NCI-H524 (cell line): ENCODE measurements at regions not wholly inside any gene's neighbourhood (a gene's known extent, or its start where the extent isn't known, plus 50 kb on each side); places are given as distances from the start of the nearest gene placed in this dataset.
"Not testable (repeated sequence)": the region's sequence is repeated elsewhere in the genome, so short reads cannot be mapped to it uniquely, and the experiment has no call there.

Source experiments
- DNase-seq, 2 experiments: peaks; one replicate each; lab custom pipeline; 2025; lab: John Stamatoyannopoulos, UW

DNA sequence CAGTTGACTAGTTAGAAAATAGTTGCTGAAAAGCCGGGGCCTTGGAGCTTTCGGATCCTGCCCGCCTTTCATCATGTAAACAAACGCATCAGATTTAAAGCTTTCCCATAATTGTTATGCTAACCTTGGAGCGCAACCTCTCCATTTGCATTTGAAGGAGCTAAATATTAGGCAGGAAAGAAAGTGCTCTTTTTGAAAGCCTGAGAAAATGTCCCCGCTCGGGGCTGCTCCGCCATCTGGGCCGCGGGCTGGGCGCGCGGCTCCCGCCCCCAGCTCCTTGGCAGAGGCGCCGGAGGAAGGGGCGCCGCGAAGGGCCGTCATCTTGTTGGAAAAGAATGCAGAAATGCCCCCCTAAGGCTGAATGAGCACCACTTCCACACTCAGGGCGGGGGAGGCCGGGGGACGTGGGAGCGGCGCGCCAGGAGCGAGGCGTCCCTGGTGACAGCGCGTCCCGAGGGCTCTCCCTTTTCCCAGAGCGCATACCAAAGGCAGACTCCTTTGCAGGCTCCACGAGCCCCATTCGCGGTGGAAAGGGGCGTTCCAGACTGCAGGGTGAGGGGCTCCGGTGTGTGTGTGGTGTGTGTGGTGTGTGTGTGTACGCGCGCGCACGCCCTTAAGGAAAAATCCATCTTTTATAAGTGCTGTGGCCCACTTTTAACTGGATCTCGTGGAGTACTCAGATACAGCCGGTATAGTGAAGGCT, 145.6 kb upstream of the ID4 start:
- DNase-seq = peak; percentile 26 to 42

DNA sequence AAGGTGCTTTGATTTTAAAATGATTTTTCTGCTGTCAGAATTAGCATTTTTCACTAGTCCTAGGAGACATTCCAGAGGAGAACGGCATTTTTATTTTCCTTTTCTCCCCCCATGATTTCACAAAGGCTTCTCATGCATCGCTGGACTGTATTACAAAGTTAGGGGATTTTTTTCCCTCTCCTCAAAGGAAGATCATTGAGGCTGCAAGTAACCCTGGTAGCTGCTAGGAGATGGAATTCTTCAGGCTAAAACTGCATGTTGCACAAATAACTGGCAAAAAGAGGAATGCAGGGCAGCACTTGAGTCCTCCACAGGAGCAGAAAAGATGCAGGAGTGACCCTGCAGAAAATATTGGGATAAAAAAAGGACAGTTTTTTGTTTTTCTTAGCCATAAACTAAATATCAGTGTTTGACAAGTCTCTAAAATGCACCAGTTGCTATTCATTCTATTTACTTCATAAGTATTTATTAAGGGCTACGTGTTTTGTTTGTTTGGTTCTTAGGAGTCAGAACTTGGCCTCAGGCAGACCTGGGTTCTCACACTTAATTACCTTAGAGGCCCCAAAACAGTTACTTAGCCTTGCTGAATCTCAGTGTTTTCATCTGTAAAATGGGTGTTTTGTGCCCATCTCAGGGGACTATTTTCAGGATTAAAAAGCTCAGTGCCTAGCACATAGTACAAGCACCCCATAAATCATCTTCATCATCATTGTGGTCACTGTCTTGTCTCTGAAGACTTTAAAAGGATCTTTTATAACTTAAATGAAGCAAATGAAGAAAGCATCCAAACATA, 144.5 kb upstream of the ID4 start:
- no peak for DNase-seq

DNA sequence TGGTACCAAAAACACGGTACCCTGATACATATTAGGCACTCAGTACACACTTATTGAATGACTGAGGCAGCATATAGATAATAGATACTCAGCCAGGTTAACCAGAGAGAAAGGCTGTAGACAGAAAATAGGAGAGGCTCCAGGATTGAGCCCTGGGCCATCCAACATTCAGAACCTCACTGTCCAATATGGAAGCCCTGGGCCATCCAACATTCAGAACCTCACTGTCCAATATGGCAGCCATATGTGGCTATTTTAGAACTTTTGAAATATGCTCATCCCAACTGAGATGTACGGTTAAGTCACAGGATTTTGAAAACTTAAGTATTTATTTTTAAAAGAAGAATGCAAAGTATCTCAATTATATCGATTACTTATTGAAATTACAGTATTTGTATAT, 142.5 kb upstream of the ID4 start:
- DNase-seq = no peak

DNA sequence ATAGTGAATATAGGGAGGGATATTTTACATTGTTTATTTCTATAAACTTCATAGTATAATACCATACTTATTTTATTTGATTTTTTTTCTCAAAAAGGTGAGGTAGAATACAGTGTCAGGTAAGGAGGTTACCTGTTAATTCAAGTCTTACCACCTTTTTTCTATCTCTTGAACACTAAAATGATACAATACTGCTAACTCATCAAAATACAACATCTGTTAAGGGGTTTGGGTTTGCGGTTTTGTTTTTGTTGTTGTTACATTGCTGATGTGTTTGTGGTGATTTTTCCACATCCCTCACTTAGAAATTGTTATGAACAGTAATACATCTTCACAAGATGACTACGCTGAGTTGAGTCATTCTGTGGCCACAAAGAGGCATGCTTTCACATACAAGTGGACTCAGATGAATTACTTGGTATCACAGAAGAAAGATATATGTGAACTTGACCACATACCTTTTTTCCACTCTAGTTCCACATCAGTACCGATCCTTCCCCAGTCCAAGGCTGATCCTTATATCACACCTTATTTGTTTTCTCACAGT, 139.4 kb upstream of the ID4 start:
- DNase-seq = no peak

DNA sequence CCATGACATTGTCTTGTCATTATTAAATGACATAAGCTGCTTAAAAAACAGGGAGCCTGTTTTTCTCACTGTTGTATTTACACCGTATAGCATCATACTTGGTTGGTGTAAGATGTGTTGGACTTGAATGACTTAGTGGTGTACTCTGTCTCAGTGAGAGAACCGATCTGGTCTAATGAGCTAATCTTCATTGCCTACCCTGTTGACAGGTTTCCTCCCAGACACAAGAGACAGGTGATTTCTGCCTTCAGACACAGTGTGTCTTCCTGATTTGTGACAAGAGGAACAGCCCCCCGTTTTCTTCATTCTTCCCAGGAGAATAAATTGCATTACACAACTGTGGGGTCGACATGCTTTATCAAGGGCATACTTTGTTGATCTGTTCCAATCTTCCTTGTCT, 137.2 kb upstream of the ID4 start:
- DNase-seq = no peak

DNA sequence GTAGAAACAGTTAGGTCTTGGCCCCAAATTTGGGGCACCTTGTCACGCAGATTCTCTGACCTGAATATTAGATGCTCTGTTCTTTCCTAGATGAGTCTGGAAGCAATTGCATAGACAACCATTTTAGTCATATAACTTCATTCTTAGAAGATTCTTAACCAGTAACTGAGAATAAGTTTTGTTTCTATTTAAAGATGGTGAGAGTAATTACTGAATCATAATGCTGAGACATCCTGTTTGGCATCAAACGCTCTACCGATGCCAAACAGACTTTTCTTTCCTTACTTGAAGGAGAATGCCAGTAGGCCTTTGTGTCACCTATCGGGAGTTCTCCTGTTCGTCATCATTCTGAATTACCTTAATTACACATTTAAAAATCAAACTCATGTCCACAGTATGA, 131.6 kb upstream of the ID4 start:
- DNase-seq = no peak

DNA sequence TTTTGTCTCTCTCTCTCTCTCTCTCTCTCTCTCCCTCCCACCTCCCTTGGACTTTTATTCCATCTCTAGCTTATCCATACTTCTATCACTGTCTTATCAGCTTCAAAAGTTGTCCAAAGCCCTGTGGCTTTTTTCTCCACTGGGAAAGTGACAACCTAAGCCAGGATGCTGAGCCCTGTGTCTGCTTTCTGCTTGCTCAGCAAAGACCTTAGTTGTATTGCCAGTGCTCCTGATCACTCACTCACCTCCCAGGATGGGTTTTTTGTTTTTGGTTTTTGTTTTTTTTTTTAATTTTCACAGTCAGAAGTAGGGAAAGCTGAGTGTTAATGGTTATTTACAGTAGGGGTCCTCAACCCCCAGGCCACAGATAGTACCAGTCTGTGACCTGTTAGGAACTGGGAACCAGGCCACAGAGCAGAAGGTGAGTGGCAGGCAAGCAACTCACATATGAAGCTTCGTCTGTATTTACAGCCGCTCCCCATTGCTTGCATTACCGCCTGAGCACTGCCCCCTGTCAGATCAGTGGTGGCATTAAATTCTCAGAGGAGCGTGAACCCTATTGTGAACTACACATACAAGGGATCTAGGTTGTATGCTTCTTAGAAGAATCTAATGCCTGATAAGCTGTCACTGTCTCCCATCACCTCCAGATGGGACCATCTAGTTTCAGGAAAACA, 125.0 kb upstream of the ID4 start:
- DNase-seq = no peak

DNA sequence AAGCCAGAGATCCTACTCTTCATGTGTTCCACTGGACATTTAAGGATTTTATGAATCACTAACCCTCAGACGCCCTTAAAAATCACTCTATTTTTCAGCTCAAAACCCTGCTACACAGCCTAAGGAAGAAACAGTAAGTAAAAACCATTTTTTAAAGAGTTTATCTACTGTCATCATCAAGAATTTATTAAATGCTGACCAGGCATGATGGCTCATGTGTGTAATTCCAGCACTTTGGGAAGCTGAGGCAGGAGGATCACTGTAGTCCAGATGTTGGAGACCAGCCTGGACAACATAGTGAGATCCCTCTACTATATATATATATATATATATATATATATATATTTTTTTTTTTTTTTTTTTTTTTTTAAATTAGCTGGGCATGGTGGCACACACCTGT, 124.2 kb upstream of the ID4 start:
- no peak for DNase-seq

DNA sequence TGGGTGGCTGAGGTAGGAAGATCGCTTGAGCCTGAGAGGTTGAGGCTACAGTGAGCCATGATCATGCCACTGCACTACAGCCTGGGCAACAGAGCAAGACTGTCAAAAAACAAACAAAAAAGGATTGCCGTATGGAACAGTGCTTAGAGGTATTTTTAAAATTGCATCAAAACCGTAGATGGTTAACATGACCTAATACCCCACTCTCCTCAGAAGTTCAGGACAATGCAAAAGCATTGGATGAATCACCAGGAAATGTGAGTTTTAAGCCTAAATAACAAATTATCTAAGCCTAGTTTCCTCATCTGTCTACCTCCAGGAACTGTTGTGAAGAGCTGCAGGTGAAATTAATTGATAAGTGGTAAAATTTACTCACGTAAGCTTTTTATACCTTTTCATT, 123.8 kb upstream of the ID4 start:
- no peak for DNase-seq

DNA sequence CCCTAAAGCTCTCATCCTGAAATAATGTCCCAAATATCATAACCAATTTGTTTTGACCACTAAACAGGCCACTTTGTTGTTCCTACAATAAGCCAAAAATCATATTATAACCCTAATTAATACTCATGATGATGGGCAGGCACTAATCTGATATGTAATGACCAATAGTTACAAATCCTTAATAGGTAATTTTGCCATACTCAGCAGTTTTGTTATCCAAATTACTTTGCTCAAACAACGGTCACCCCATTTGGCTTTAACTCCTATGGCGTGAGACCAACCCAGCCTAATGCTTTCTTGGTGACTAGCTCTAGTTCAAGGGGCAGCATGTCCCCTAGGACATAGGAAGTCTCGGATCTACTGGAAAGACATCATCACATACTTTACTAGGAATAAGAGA, 123.2 kb upstream of the ID4 start:
- DNase-seq = no peak

DNA sequence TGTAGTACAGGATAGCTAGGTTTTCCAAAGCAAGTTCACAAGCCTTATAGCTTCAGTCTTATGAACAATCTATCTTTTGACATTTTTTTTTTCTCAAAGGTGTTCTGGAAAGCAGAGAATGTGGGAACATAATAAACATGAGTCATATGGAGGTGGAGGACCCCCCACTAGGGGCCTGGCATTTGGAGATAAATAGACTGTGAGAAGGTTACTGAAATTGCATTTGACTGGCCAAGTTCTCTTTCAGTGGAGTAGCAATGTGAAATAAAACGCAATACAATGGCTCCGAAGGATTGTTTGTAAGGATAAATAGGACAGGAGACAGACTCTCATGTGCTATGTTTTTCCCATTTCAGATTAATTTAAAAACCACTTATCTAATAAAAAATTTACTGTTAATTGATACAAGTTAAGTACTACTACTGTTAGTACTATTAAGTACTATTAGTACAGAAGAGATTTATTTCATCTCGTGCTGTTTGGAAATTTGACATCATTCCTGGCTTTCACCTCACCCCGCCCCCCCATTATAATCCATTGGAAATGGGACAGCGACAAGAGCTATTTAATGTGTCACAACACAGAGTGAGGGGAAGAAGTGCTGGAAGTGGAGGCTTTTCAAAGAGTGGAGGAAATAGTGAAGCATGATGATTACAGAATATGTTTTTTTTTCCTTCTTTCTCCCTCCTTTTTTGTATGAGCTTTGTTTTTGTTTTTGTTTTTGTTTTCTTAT, 122.6 kb upstream of the ID4 start:
- DNase-seq = no peak

DNA sequence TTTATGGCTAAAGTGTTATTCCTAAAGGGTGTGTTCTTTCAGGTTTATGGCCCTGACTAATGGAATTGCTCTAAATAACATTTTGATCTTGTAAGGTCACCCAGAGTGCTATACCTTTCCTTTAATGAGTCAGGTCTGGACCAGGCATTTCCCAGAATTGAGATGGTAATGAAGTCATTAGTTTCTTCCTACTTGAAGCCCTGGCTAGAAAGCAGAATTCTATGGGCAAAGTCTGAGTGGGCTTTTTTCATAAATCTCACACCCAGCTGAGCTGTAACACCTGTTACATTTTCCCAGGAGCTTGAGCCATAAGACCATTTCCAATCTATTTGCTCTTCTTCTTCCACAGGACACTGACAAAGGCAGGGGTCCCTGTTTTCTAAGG, 122.0 kb upstream of the ID4 start:
- peak in 1 of 2 experiments; percentile 50 for DNase-seq

DNA sequence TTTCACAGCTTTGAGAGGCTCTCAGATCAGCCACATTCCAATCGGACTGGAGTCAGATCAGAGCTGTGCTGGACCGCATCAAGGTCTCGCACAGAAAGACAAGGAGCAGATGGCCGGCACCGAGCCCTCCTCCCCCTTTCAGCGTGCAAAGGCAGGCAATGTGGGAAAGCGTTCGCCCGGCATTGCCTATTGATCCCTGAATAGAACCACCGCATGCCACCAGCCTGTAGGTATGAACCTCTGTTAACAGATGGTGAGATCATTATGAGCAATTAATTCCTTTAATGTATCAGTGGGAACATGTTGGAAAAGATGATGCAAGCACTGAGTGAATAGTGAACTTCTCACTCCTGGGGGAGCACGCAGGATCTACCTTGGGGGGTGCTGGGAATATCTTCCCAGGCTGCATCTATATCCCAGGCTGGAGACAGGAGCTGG, 117.5 kb upstream of the ID4 start:
- peak; percentile 92 to 93 for DNase-seq

DNA sequence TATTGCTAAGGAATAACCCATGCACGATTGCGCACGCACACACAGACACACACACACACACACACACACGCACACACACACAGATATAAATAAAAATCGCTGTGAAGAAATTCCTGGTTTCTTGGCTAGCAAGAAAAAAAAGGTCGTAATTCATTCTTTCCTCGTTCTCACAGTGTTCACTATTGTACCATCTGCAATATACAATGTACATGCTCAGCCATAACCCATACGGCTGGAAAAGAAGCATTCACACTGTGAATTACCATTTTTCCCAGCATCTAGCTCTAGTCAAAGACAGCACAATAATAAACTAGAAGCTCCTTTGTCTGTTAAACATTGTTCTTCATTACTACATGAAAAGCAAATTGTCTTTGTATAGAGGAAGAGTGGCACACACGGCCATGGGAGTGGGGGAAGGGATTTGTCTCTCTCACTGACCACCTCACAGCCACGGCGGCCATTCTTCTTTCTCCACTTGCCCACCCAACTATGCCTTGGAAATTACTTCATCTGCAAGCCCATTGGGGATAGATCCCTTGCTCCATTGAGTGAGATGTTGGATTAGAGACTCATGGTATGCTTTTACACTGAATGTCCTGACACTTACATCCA, 115.3 kb upstream of the ID4 start:
- no peak for DNase-seq

DNA sequence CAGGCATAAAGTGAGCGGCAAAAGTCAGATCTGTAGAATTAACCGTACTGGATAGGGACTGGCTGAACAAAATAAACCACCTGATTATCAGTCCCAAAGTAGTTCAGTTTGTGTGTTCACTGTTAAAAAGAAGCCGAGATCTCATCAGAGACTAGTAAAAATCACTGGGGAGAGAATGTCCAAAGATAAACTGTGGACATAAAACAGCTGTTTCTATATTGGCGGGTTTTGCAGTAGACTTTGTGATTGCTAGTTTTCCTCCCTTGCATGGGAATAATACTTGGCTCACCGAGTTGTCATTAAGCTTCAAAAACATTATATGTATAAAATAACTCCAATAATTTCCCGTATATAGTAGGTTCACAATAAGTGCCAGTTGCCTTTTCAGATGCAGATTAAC, 114.2 kb upstream of the ID4 start:
- DNase-seq = no peak

DNA sequence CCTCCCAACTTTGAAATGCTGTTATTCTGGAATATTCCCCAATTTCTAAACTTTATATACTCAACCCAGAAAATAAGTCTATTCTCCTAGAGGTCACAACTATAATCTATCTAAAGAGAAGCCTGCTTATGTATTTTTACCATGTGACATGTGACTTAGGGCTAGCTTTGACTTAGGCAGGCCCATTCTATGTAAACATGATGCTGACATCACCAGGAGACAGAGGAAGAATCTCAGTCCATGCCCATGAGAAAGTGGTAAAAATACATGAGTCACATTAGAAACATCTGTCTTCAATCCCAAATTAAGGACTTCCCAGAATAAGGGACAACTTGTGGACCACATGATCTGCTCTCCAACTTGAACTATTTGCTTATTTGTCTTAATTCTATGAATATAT, 113.6 kb upstream of the ID4 start:
- DNase-seq = no peak

DNA sequence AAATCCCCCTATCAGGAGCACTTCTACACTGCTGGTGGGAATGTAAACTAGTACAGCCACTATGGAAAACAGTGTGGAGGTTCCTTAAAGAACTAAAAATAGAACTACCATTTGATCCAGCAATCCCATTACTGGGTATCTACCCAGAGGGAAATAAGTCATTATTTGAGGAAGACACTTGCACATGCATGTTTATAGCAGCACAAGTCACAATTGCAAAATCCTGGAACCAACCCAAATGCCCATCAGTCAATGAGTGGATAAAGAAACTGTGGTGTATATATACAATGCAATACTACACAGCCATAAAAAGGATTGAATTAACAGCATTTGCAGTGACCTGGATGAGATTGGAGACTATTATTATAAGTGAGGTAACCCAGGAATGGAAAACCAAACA, 111.7 kb upstream of the ID4 start:
- DNase-seq = not testable (repeated sequence)

DNA sequence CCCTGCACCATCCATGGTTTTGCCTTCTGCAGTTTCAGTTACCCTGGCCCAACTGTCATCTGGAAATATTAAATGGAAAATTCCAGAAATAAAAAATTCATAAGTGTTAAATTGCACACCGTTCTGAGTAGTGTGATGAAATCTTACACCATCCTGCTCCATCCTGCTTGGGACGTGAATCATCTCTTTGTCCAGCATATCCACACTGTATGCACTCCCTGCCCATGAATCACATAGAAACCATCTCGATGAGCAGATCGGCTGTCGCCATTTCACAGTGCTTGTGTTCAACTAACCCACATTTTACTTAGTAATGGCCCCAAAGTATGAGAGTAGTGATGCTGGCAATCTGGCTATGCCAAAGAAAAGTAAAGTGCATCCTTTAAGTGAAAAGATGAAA, 105.9 kb upstream of the ID4 start:
- DNase-seq = no peak

DNA sequence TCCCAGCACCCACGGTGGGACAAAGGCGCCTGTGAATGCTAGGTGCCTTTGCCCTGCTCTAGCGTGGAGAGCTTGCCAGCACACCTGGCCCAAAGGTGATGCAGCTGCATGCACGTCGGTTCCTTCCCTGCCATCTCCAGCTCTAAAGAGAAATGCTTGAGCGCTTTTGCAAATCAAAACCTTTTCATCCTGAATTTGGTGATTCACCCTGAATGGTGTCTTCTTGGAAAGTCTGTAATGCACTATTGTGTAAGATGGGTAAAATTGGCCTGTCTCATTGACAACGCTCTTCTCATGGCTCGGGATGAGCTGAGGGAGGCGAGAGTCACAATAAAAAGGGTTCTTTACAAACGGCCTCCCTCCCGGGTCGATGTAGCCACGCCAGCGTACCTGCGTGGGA, 103.1 kb upstream of the ID4 start:
- no peak for DNase-seq

DNA sequence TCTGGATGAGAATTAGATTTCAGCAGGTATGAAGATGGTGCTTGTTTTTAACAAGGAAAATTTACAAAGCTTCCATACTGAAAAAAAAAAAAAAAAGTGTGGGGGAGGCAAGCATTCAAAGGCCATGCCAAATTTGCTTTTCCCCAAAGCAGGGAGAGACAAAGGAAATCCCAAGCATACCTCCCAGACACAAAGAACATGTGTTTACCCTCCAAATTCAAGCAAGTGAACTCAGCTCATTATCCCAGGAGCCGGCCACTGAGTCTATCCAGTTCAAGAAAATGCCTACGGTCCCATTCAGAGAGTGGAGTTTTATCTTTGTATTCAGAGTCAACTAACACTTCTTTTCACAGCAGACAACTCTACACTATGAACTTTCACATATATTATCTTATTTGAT, 102.7 kb upstream of the ID4 start:
- DNase-seq = no peak

DNA sequence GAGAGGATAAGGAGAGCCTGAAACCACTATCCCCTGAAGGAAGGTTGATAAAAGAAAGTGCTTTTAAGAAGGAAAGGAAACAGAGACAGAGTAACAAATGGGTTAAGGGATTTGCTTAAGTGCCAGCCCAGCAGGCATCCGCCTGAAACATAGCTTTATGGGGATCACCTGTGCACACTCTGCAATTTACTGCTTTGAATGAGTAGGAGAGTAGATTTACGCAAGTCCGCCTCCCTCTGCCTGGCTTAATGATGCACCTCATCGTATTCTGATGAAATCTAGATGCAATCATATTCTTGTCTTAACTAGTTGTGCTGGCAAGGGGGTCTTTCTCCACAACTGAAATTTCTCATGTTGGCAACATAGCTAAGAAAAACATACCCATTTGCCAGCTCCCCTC, 101.1 kb upstream of the ID4 start:
- DNase-seq = peak in 1 of 2 experiments; percentile 29

DNA sequence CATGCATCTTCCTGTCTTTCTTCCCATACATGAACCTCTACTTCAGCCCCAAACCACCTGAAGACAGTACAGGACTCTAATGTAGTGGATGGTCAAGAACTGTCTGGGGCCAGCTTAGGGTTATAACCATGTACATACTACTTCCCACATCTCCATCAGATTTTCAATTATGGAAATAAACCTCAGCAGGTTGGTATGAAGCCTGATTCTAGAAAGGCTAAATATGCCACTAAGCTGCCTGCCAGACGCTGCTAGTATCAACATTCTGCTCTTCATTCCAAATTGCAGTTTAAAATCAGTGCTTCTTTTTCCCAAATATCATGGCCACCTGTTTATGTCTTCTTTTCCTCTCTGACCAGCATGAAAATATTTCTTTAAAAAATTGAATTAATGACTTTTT, 99.2 kb upstream of the ID4 start:
- peak in 1 of 2 experiments; percentile 39 for DNase-seq
